ENCODE measurements at regions not wholly inside any gene's neighbourhood (a gene's known extent, or its start where the extent isn't known, plus 50 kb on each side); places are given as distances from the start of the nearest gene placed in this dataset.

GRCh38 chr22:49176956-49177355, 650.7 kb downstream of the BRD1 start:
- in situ Hi-C loops (cut with HindIII; ENCODE audit: low sequenced_read_pairs): no loop called here
- no peak overlapping the region for H3K4me3 ChIP-seq (ENCODE audit: low read depth, low read length)
- no peak for DNase-seq (ENCODE audit: low read depth)
- TF ChIP-seq CTCF (IDR thresholded peaks at IDR 0.05; ENCODE audit: low read depth, low read length, missing control alignments): no peak

- in situ Hi-C loops (cut with HindIII; ENCODE audit: low sequenced_read_pairs): no loop called here
- no peak for DNase-seq (ENCODE audit: low read depth)
- TF ChIP-seq CTCF (IDR thresholded peaks at IDR 0.05; ENCODE audit: low read depth, low read length, missing control alignments): no peak
- no peak overlapping the region for H3K4me3 ChIP-seq (ENCODE audit: low read depth, low read length)
These were observed 657.6 kb downstream of the BRD1 start for GRCh38 chr22:49170053-49170452.

GRCh38 chr22:49169074-49169744, 658.5 kb downstream of the BRD1 start:
- H3K4me3 ChIP-seq (ENCODE audit: low read depth, low read length): no peak overlapping the region
- in situ Hi-C loops (cut with HindIII; ENCODE audit: low sequenced_read_pairs): no loop called here
- no peak for DNase-seq (ENCODE audit: low read depth)
- no peak for TF ChIP-seq CTCF (IDR thresholded peaks at IDR 0.05; ENCODE audit: low read depth, low read length, missing control alignments)

GRCh38 chr22:49168219-49168813, 659.4 kb downstream of the BRD1 start:
- no peak overlapping the region for H3K4me3 ChIP-seq (ENCODE audit: low read depth, low read length)
- DNase-seq (ENCODE audit: low read depth): no peak
- TF ChIP-seq CTCF (IDR thresholded peaks at IDR 0.05; ENCODE audit: low read depth, low read length, missing control alignments): no peak
- in situ Hi-C loops (cut with HindIII; ENCODE audit: low sequenced_read_pairs): no loop called here

- H3K4me3 ChIP-seq (ENCODE audit: low read depth, low read length): no peak overlapping the region
- no peak for TF ChIP-seq CTCF (IDR thresholded peaks at IDR 0.05; ENCODE audit: low read depth, low read length, missing control alignments)
- no peak for DNase-seq (ENCODE audit: low read depth)
- in situ Hi-C loops (cut with HindIII; ENCODE audit: low sequenced_read_pairs): no loop called here
These were observed 660.9 kb downstream of the BRD1 start for GRCh38 chr22:49166746-49167145.

- DNase-seq (ENCODE audit: low read depth): no peak
- no peak overlapping the region for H3K4me3 ChIP-seq (ENCODE audit: low read depth, low read length)
- in situ Hi-C loops (cut with HindIII; ENCODE audit: low sequenced_read_pairs): no loop called here
- no peak for TF ChIP-seq CTCF (IDR thresholded peaks at IDR 0.05; ENCODE audit: low read depth, low read length, missing control alignments)
These were observed 661.5 kb downstream of the BRD1 start for GRCh38 chr22:49166211-49166610.
